Urinary bladder (tissue), 3 donors: ENCODE measurements at regions not wholly inside any gene's neighbourhood (a gene's known extent, or its start where the extent isn't known, plus 50 kb on each side); places are given as distances from the start of the nearest gene placed in this dataset.
A peak's percentile ranks its signal among the peaks of the same experiment; 100 is the strongest.

Source experiments
- DNase-seq: peaks from one replicate; pipeline ENCODE4 v3.0.0-alpha.2; 2015; ENCODE audit errors: extremely low spot score
- H3K27ac ChIP-seq: one replicate; pipeline ENCODE4 v1.5.1; 2013; ENCODE audit warnings: low read depth, mild to moderate bottlenecking, moderate library complexity
- H3K36me3 ChIP-seq: one replicate; pipeline ENCODE4 v1.6.1; 2013; ENCODE audit warnings: mild to moderate bottlenecking, moderate library complexity; ENCODE audit not compliant: insufficient read depth
- H3K4me1 ChIP-seq: one replicate; pipeline ENCODE4 v1.6.1; 2013; ENCODE audit warnings: mild to moderate bottlenecking, moderate library complexity; ENCODE audit not compliant: insufficient read depth
- H3K4me3 ChIP-seq: one replicate; pipeline ENCODE4 v1.5.1; 2013; ENCODE audit warnings: low read depth, low read length
- WGBS: extraction: QIAGEN DNeasy Blood & Tissue Kit; methylation state at CpG from one replicate; pipeline ENCODE4 v1.1.7; 2013; 5-methylcytosine and 5-hydroxymethylcytosine counted together
- donor health status: healthy with polysubstance abuse.
- donor health status: healthy.

DNA sequence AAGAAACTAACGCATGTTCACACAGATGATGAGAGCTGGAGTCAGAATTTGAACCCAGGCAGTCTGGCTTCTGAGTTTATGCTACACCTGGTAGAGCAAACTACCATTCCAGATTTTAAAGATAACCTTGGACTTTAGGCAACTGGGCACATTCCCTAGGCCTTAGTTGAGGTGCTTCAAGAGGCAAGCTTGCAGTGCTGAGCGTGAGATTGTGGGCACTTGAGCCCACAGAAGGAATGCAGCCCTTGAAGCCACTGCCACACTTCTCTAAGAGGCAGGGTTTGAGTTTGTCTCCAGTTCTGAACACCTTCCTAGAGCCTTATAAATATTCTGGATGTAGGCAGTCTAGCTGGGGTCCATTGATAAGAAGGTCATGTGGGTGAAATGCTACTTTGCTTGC is 216.1 kb upstream of the SLC14A2 start:
- Histone ChIP-seq H3K4me3 (no peak overlapping the region), H3K27ac (no peak overlapping the region), H3K4me1 (no peaks in the 10 kb centered on the region), H3K36me3 (no peaks in the 10 kb centered on the region)
- WGBS: 93% methylated on average over 2 of the region's 2 CpGs
- no peak for DNase-seq

DNA sequence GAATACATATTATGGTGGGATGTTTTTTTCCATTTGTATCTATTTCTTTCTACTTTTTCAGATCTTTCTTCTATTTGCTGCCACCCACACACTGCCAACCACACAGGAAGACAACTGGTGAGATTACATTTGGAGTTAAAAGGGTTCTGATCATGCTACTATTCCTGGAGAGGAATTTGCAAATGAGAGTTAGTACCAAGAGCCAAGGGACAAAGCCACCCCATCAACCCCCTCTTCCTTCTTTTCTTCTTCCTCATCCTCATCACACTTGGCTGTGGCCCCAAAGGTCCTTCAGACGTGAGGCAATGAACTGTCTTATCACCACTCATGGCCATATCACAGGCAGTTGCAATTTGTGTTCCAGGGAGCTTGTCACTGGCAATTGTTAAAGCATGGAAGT is 215.6 kb upstream of the SLC14A2 start:
- Histone ChIP-seq H3K27ac (no peak overlapping the region), H3K4me1 (no peaks in the 10 kb centered on the region), H3K36me3 (no peaks in the 10 kb centered on the region), H3K4me3 (no peak overlapping the region)
- no peak for DNase-seq
- WGBS: 49% methylated on average over 1 of the region's 1 CpG

DNA sequence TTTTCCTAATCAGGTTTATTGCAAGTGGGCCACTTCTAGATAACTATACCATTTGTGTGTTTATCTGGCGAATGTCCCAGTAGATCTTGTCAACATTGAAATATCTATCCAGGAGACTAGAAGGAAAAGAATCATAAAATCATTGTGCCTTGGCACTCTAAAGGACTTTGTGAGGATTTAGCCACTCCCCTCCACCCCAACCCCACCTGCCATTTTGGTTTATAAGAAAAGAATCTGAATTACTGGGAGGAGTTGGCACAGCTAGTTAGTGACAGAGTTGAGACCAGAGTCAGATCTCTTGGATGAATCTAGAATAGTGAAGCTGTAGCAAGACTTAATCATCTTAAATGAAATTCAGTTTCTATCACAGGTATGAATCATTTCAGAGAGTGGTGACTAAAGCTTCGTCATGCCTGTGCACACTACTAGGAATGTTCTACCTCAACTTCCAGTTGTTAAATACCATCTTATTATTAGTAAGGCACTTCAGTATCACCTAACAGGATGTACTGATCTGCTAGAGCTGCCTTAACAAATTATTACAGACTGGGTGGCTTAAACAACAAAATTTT is 212.7 kb upstream of the SLC14A2 start:
- Histone ChIP-seq H3K4me3 (no peak overlapping the region), H3K27ac (no peak overlapping the region), H3K4me1 (no peaks in the 10 kb centered on the region), H3K36me3 (no peaks in the 10 kb centered on the region)
- no peak for DNase-seq
- 90% methylated on average over 2 of the region's 2 CpGs for WGBS

DNA sequence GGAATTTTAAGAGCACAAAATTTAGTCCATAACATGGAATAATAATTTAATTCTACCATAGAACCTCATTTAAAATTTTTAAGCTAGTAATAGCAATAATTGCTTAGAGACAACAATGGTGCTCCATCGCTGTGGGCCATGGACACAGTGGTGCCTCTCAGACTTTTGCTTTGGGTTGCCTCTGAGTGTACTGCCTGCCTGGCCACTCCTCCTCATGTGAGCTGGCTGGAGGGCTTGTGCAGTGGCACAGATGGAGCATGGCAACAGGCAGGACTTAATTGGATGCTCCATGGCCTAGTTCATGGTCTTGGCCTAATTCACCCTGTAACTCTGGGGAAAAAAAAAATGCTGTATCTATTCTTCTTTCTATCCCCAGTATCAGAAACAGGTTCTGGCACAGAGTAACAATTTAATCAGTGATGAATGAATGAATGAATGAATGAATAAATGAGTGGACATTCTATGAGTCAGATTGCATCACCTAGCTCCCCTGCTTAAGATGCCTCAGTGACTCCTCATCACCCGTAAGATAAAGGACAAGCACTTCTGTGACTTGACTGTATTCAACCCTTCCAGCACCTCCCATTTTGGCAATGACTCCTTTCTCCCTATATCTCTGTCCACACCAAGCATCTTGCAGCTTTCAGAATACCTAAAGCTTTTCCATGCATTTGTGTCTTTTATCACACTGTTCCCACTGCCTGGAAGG is 211.8 kb upstream of the SLC14A2 start:
- 91% methylated on average over 2 of the region's 2 CpGs for WGBS
- DNase-seq: no peak
- H3K4me1 ChIP-seq: no peaks in the 10 kb centered on the region
- no peak overlapping the region for H3K4me3 ChIP-seq
- no peaks in the 10 kb centered on the region for H3K36me3 ChIP-seq
- no peak overlapping the region for H3K27ac ChIP-seq

DNA sequence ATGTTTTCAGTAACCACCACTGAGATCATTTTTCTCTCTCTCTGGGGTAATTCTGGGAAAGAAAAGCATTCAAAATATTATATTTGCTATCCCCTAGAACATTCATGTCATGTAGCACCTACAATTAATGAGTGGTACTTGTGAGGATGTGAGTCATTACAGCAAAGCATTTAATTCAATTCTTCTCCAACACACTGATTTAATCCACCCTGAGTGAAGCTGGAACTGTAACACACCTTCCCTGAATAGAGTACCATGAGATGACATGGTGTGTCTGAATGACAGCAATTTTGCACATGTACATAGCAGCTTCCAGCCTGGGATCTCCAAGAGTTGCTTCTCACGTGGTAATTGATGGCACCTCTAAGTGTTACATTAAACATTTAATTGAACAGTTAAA is 207.1 kb upstream of the SLC14A2 start:
- Histone ChIP-seq H3K27ac (no peak overlapping the region), H3K4me1 (no peaks in the 10 kb centered on the region), H3K36me3 (no peaks in the 10 kb centered on the region), H3K4me3 (no peak overlapping the region)
- 91% methylated on average over 1 of the region's 1 CpG for WGBS
- no peak for DNase-seq

- no peak for DNase-seq
- Histone ChIP-seq H3K36me3 (no peaks in the 10 kb centered on the region), H3K4me1 (no peaks in the 10 kb centered on the region), H3K4me3 (no peak overlapping the region), H3K27ac (no peak overlapping the region)
- 97% methylated on average over 7 of the region's 7 CpGs for WGBS
These were observed 205.3 kb upstream of the SLC14A2 start for GRCh38 chr18:45409971-45410370.

- Histone ChIP-seq H3K4me3 (no peak overlapping the region), H3K27ac (no peak overlapping the region), H3K4me1 (no peaks in the 10 kb centered on the region), H3K36me3 (no peaks in the 10 kb centered on the region)
- no peak for DNase-seq
- 90% methylated on average over 1 of the region's 1 CpG for WGBS
These were observed 202.7 kb upstream of the SLC14A2 start for GRCh38 chr18:45412577-45412976.

DNA sequence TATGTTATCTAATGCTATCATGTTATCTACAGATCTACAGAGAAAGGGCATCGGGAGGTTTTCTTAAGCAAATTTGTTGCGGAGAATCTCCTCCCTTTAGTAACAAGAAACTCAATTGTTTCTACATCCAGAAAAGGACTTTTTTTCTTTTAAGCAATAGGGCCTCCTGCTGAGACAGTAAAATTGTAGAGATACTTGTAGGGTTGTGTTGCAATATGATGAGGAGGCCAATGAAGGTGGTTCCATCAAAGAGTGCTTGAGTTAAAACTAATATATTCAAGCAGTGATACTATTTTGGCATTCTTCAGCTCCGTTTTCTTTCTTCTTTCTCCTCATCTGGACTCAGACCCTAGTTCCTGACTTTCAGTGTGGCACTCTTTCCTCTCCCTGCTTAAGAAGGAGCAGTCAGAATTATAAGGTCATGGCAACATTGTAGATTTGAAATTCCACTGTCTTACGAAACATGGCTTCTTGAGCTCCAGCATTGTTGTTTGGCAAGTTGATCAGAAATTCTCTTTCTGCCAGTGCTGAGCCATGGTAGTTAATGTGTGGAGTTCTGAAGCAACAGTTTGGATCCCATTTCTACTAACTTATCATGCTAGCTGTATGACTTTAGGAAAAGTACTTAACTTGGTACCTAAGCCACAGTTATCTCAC is 202.0 kb upstream of the SLC14A2 start:
- Histone ChIP-seq H3K4me1 (no peaks in the 10 kb centered on the region), H3K4me3 (no peak overlapping the region), H3K36me3 (no peaks in the 10 kb centered on the region), H3K27ac (no peak overlapping the region)
- 86% methylated on average over 4 of the region's 4 CpGs for WGBS
- DNase-seq: no peak

- Histone ChIP-seq H3K4me1 (no peaks in the 10 kb centered on the region), H3K36me3 (no peaks in the 10 kb centered on the region), H3K27ac (no peak overlapping the region), H3K4me3 (no peak overlapping the region)
- DNase-seq: no peak
- 76% methylated on average over 7 of the region's 7 CpGs for WGBS
These were observed 199.7 kb upstream of the SLC14A2 start for GRCh38 chr18:45415614-45416013.

DNA sequence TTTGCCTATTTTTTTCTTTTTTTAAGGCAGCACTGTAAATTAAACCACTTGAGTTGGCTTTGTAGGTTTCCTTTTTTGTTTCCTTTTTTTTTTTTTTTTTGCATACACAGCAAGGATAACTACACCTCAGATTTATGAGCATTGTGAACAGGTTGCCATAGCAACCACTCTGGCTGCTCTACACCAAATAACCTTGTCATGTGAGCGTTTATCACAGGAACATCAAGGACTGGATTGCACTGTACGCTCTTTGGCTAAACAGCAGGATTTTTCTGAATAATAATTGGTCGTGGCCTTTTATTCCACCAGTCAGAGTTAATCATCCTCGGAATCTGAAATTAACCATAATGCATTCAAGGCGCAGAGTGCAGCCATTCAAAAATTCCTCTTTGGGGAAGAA is 199.1 kb upstream of the SLC14A2 start:
- 32% methylated on average over 5 of the region's 5 CpGs for WGBS
- peak; percentile 80 for DNase-seq
- Histone ChIP-seq H3K4me1 (no peaks in the 10 kb centered on the region), H3K27ac (no peak overlapping the region), H3K4me3 (no peak overlapping the region), H3K36me3 (no peaks in the 10 kb centered on the region)

DNA sequence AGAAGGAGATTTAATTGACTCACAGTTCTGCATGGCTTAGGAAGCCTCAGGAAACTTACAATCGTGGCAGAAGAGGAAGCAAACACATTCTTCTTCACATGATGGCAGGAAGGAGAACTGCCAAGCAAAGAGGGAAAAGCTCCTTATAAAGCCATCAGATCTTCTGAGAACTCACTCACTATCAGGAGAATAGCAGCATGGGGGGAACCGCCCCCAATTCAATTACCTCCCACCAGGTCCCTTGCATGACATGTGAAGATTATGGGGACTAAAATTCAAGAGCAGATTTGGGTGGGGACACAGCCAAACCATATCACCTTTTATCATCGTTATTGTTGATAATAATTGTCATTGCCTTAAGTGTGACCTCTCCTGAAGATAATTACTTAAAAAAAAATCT is 197.9 kb upstream of the SLC14A2 start:
- DNase-seq: no peak
- Histone ChIP-seq H3K36me3 (no peaks in the 10 kb centered on the region), H3K4me1 (no peaks in the 10 kb centered on the region), H3K27ac (no peak overlapping the region), H3K4me3 (no peak overlapping the region)
- 66% methylated on average over 3 of the region's 3 CpGs for WGBS

DNA sequence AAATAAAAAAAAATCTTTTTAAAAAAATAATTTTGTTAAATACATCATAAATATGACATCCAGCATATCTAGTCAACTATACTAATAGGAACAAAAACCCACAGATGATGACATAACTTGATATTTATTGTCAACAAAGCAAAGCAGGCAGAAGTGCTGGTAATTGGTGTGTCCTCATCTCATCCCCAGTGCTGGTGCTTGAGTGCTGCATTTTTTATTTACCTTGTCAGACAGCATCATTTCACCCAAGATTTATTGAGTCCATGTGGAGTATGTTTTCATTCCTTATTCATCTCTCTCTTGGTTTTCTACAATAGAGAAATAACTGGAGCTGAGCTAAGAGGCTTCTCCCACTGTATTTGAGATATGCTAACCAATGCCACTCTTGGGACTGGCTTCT is 191.6 kb upstream of the SLC14A2 start:
- no peak for DNase-seq
- Histone ChIP-seq H3K36me3 (no peaks in the 10 kb centered on the region), H3K4me1 (no peaks in the 10 kb centered on the region), H3K27ac (no peak overlapping the region), H3K4me3 (no peak overlapping the region)

DNA sequence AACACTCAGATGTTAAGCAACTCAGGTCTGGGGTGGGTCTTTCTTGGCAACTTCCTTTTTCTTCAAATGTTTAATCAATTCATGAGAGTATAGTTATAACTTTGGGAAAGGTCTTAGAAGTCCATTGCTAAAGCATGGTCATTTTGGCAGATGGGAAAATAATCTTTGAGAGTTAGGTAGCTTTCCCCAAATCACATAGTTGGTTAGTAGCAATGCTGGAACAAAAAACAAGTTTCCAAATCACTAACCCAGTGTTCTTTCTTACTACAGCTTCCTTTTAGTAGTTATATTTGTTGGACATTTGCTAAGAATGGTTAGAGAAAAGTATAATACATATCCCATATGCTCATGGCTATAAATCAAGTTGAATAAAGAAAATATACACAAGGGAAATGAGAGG is 185.2 kb upstream of the SLC14A2 start:
- H3K4me1 ChIP-seq: no peaks in the 10 kb centered on the region
- no peak overlapping the region for H3K27ac ChIP-seq
- DNase-seq: no peak
- no peaks in the 10 kb centered on the region for H3K36me3 ChIP-seq
- H3K4me3 ChIP-seq: no peak overlapping the region

DNA sequence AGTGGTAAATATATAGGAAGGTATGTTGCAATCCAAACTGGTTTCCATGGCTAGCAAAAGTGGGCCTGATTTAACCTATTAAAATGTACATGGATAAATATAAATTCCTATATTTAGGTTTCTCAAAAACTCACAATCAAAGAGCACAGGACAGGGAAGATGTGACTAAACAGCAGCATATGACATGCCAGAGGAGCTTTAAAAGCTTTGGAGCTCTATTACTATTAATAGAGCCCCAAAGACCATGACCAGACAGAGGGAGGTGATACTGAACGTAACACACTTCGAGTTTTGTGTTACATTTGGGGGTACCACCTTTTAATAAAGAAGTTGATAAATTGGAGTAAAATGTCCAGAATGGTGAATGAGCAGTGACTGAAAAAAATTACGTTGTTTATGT is 179.5 kb upstream of the SLC14A2 start:
- Histone ChIP-seq H3K4me1 (no peaks in the 10 kb centered on the region), H3K27ac (no peak overlapping the region), H3K4me3 (no peak overlapping the region), H3K36me3 (no peaks in the 10 kb centered on the region)
- no peak for DNase-seq
- 89% methylated on average over 3 of the region's 3 CpGs for WGBS
